H7 (cell line): ENCODE measurements at regions not wholly inside any gene's neighbourhood (a gene's known extent, or its start where the extent isn't known, plus 50 kb on each side); places are given as distances from the start of the nearest gene placed in this dataset.
"Not testable (repeated sequence)": the region's sequence is repeated elsewhere in the genome, so short reads cannot be mapped to it uniquely, and the experiment has no call there.

Experiments used
- DNase-seq: peaks from one replicate; pipeline ENCODE4 v3.0.0; 2012
- H3K27me3 ChIP-seq: 2 replicates; pipeline ENCODE4 v1.6.0; 2011; ENCODE audit warnings: mild to moderate bottlenecking, low read length; ENCODE audit not compliant: control insufficient read depth, insufficient read depth
- H3K36me3 ChIP-seq: replicated peaks from 2 replicates; pipeline ENCODE4 v1.5.1; 2011; ENCODE audit warnings: low read length; ENCODE audit not compliant: control insufficient read depth, insufficient read depth
- H3K4me3 ChIP-seq: 2 replicates; pipeline ENCODE4 v1.5.1; 2011; ENCODE audit warnings: low read depth, mild to moderate bottlenecking, control low read depth, low read length, moderate library complexity; ENCODE audit not compliant: insufficient read depth

DNA sequence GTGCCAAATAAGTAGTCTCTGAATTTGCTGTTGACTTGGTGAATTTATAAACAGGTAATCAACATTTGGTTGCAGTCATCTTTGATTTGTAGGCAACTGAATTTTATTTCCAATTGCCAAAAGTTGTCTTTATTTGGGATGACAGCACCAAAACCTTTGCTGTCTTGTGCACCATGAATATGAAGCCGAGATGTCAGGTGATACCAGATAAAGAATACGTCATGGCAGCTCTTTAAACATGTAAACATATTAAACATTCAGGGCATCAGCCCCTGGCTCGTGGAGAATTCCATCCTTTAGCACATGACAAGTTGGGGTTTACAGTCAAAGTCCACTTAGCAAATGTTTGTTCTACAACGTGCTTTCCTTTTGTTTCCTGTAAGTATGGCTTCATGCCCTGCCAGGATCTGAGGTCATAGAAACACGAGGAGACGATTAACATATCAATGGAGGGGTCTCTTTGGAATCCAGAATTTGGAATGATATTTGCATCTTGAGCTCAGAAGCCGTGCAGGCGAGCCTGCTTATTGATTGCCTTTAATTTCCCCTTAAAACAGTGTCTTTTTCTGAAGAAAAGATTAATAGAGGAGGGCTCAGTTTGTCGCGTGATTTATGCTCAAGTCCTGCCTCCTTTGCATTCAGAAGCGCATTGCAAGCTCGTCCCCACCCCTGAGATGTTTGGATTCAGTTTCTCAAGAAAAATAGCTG is 170.2 kb upstream of the ZNF217 start:
- H3K4me3 ChIP-seq, result no peak overlapping the region
- H3K27me3 ChIP-seq, result no peaks in the 10 kb centered on the region
- H3K36me3 ChIP-seq, result no peaks in the 10 kb centered on the region
- peak; percentile 73 for DNase-seq

DNA sequence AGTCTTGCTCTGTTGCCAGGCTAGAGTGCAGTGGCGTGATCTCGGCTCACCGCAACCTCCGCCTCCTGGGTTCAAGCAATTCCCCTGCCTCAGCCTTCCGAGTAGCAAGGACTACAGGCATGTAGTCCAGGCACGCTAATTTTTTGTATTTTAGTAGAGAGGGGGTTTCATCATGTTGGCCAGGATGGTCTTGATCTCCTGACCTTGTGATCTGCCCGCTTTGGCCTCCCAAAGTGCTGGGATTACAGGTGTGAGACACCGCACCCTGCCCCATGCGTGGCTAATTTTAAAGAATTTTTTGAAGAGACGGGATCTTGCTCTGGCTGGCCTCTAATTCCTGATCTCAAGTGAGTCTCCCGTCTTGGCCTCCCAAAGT is 168.8 kb upstream of the ZNF217 start:
- not testable (repeated sequence) for DNase-seq, H3K27me3 ChIP-seq, H3K4me3 ChIP-seq, H3K36me3 ChIP-seq

DNA sequence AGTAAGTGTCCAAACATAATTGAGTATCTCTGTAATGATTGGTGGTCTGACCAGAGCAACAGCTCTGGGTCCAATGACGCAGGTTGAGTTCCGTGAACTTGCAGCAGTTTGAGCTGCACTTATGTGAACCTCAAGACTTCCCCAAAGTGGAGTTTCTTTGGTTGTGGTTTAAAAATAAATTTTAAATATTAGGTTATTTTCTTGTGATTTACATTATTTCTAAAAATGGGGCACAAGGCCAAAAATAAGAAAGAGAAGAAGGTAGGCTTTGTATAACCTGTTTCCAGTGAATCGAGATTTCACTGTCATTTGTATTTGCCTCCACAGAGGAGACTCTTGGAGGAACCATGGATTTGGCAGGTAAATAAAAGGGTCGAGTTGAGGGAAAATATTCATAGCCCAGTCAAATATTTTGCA is 166.4 kb upstream of the ZNF217 start:
- Histone ChIP-seq H3K27me3 (no peaks in the 10 kb centered on the region), H3K4me3 (no peak overlapping the region), H3K36me3 (no peaks in the 10 kb centered on the region)
- DNase-seq, result no peak

DNA sequence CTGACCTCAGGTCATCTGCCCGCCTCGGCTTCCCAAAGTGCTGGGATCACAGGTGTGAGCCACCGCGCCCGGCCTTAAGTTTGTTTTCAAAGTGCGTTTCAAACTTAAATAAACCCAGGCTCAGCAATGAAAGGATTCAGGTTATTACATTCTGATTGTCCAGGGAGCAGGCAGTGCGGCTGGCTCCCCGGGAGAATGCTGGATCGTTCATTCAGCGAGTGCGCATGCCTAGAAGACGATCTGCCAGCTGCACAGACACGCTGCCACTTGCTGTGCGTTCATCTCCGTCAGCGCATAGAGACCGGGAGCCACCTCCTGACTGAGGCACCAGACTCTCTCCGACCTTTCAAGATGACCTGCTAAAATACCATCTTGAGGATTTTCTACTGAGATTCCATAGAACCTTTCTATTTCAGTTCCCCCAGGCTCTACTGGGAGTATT is 163.9 kb upstream of the ZNF217 start:
- Histone ChIP-seq H3K36me3 (no peaks in the 10 kb centered on the region), H3K4me3 (no peak overlapping the region), H3K27me3 (no peaks in the 10 kb centered on the region)
- DNase-seq, result no peak

DNA sequence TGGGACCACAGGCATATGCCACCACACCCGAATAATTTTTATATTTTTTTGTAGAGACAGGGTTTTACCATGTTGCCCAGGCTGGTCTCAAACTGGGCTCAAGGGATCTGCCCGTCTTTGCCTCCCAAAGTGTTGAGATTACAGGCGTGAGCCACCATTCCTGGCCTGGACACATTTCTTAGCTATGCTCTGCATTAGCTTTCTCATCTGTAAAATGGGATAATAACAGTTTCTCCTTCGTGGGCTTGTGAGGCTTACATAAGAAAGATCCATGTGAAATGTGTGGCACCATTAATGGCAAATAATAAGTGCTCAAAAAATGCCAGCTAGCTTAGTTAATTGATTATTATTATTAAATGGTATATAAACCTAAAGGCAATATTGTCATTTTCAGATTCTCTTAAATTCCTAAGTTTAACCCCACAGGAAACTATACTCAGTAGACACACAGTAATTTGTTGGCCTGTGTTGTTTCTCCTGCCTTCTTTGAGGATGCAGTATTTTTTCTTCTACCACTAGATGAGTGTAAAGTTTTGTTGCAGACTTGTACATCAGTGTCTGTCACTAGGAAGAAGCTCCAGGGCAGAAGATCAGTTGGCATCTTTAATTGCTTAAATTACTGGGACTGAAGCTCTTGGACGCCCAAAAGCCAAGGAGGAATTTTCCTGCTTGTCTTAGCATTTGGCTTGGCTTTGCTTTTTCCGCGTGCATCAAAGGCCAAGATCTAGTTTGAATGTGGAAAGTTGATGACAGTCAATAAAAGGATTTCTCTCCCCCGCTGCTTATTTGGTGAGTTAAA is 162.3 kb upstream of the ZNF217 start:
- Histone ChIP-seq H3K27me3 (no peaks in the 10 kb centered on the region), H3K36me3 (no peaks in the 10 kb centered on the region), H3K4me3 (no peak overlapping the region)
- no peak for DNase-seq

DNA sequence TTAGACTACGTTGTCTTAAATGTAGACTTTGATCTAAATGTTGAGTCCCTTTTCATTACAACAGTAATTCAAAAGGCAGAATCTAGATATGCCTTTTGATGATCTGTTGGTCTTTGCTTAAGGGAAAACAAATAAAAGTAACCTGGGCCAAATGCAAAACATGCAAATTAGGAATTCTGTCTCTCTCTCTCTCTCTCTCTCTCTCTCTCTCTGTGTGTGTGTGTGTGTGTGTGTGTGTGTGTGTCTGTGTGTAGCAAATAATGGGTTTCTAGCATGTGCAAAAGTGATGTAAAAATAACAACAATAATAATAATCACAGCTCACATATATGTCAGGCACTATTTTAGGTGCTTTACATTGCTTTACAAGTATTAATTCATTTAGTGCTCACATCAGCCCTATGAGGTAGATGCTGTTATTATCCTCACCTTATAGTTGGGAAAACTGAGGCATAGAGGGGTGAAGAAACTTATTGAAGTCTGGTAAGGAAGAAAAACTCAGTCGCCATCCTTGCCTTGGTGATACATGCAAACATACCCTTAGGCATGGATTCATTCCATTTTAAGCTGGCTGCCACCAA is 160.3 kb upstream of the ZNF217 start:
- Histone ChIP-seq H3K4me3 (no peak overlapping the region), H3K36me3 (no peaks in the 10 kb centered on the region), H3K27me3 (no peaks in the 10 kb centered on the region)
- no peak for DNase-seq

DNA sequence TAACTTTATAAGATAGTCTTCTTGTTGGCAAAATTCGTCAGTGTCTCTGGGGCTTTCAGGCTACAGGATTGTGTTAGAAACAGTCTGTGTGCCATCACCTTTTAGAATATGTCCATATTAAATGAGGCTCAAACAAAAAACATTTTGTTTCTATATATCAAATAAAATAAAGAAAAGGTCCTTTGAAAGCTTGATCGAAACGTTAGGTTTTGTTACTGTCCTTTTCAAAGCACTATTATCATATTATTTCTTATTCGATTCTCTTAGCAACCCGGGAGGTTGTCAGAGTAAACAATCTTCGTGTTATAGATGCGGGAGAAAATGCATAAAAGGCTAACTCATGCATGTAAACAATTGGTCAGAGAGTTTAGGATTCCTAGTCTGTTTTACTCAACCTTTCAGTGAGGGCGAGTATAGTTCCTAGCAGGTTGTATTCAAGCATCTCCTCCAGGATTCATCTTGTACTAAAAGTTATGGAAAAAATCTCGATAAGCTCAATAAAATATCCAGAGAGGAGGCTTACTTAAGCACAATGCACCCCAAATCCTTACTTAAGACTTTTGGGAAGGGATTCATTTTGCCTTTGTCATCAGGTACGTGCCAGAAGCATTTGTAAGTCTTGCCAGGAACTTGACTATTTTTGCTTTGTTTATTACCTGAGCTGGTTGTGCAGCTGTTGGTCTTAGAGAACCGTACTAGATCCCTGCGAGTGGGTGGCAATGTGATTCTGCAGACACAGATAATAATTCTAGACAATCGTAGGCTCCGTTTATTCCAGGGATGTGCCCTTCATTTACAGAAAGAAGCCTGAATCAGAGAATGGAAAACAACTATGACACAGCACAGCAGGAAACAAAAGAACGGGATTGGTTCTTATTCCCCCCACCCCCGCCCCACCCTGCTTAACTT is 159.6 kb upstream of the ZNF217 start:
- H3K36me3 ChIP-seq, result no peaks in the 10 kb centered on the region
- H3K27me3 ChIP-seq, result no peaks in the 10 kb centered on the region
- DNase-seq, result peak; percentile 59
- no peak overlapping the region for H3K4me3 ChIP-seq

DNA sequence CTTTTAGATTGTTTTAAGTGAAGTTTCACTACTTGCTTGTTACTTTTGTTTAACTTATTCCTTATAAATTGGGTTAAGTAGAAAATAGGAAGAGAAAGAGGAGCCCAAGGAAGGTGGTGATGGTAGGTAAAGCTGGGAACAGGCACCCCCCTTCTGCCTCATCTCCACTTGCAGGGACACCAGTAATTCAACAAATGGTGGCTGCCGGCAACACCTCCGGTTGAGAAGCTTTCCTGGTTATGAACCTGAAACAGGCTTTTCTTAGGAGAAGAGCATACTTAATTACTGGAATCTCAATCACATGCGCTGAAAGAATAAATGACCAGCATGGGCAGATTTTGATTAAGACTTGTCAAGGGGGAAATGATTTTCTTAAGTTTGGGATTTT is 158.9 kb upstream of the ZNF217 start:
- DNase-seq, result no peak
- H3K4me3 ChIP-seq, result no peak overlapping the region
- H3K36me3 ChIP-seq, result no peaks in the 10 kb centered on the region
- H3K27me3 ChIP-seq, result no peaks in the 10 kb centered on the region

DNA sequence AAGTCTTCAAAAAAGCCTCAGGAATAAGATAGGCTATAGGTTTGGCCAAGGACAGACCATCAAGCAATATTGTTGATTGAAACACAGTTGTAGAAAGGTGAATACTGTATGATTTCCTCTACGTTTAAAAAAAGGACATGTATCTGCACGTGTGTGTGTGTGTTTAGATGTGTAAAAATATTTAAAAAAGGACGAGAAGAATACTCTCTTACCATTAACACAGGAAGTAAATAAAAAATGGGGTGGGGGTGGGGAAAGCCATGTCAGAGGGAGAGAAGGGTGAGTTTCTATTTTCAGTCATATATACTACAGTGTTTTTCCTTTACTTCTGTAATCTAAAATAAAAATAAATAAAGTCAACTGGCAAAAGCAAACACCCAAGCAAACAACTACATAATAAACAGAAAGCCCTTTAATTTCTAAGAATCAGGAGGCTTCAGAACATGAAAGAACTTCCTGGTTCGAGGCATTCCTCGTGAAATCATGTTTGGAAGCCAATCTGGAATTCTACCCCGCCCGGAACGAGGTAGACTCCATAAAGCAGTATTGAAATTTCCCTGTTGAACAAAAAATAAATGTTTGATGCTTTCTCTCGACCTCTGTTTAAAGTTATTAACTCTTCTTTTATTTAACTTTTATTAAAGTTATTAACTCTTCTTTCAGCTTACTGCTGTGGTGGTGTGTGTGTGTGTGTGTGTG is 158.1 kb upstream of the ZNF217 start:
- no peak for DNase-seq
- no peak overlapping the region for H3K4me3 ChIP-seq
- no peaks in the 10 kb centered on the region for H3K36me3 ChIP-seq
- no peaks in the 10 kb centered on the region for H3K27me3 ChIP-seq

DNA sequence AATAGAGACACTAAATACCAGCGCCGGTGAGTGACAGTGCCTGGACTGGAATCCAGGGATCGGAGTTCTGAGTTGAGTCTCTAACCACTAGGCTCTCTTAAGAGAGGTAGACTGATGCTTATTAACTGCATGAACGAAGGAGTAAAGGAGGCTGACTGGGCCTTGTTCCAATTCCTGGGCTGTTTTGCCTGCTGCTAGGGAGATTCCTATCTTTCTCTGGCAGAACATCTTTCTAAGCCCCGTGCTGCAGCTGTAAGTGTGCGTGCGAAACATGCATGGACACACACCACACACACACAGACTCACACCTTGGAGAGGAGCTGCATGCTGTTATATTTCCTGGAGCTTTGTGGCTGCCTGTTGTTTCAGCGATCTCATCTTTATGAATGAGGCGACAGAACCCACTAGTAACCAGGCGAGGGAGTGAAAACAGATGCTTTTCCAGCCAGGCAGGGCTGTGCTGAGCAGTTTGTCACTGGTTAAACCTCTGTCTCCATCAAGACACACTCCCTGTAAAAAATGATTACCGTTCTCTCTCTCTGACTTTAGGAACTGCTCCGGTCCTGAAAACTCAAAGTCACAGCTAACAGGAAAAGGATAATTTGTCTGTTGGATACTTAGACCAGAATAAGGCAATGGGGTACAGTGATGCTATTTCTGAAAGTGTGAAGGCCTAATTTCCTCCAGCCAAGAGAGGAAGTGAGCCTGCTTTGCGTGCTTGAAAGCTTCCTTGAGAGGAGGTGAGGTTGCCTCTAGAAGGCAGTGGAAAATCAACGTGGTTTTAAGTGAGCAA is 157.4 kb upstream of the ZNF217 start:
- no peak overlapping the region for H3K4me3 ChIP-seq
- H3K36me3 ChIP-seq, result no peaks in the 10 kb centered on the region
- no peak for DNase-seq
- no peaks in the 10 kb centered on the region for H3K27me3 ChIP-seq

DNA sequence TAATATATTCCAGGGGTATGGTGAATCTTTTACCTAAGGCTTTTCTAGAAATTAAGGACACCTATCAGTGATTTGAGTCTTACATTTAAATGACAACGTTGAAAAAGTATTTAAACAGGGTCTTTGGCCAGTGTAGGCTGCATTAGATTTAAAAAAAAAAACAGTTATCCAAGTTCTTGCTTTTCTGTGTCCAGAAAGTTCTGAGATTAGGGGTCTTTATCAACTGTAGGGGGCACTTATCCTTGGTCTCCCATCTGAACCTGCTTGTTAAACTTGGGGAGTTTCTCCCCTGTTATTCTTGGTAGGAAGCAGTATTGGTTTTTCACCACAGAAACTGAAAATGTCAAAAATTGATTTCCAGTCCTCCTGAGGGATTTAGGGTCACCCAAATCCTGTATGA is 155.9 kb upstream of the ZNF217 start:
- no peak for DNase-seq
- Histone ChIP-seq H3K4me3 (no peak overlapping the region), H3K27me3 (no peaks in the 10 kb centered on the region), H3K36me3 (no peaks in the 10 kb centered on the region)

DNA sequence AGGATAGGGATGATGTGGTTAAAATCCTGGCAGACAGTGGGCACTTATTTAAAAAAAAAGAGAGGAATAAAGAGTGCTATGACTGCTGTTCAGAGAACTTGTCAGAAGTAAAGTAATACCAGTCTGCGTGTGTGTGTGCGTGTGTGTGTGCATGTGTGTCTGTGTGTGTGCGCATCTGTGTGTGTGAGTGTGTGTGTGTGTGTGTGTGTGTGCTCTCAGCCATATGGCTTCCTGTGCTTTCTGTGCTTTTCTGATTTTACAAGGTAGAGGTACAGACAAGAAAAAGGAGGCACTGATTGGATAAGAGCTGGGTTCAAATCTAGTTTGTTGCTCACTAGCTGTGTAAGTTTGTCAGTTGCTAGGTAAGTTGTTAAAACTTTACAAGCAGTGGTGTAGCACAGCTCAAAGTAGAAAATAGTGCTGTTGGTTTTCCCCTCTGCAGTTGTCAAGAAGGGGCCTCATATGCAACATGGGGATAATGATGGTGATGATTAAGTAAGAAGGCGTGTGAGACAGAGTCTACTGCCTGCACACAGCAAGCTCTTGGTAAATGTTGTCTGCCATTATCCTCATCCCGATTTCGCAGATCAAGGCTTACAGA is 155.3 kb upstream of the ZNF217 start:
- Histone ChIP-seq H3K36me3 (no peaks in the 10 kb centered on the region), H3K27me3 (no peaks in the 10 kb centered on the region)
- DNase-seq, result no peak

DNA sequence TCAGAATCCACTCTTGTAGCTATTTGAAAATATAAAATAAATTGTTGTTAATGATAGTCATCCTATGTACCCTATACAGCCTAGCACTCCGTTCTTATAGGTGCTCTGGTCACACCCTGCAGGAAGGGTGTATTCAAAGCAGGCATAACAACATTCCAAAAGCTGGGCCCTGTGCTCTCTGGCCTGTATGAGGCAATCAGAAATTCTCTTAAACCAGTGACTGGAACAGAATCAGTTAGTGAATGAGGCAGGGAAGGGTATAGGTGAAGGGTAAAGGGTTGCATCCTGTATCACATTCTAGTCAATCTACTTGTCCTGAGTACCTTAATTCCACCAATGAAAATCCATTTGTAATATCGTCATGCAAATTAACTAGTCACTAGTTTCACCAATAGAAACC is 154.5 kb upstream of the ZNF217 start:
- DNase-seq, result no peak
- H3K4me3 ChIP-seq, result no peak overlapping the region
- H3K36me3 ChIP-seq, result no peaks in the 10 kb centered on the region
- H3K27me3 ChIP-seq, result no peaks in the 10 kb centered on the region

More for the DNA sequence above, 155.3 kb upstream of the ZNF217 start:
- H3K4me3 ChIP-seq, result no peak overlapping the region
